Neural crest cell (in vitro differentiated cells): ENCODE measurements at regions not wholly inside any gene's neighbourhood (a gene's known extent, or its start where the extent isn't known, plus 50 kb on each side); places are given as distances from the start of the nearest gene placed in this dataset.

ENCODE experiments used
- DNase-seq: peaks from one replicate; pipeline ENCODE4 v3.0.0; 2021; ENCODE audit warnings: low read depth, mixed read lengths, low spot score
- H3K27ac Mint-ChIP-seq: one replicate; pipeline ENCODE4 v1.8.0; 2021; ENCODE audit warnings: mild to moderate bottlenecking, mixed read lengths; ENCODE audit not compliant: unreplicated experiment
- H3K27me3 Mint-ChIP-seq: 2 replicates; pipeline ENCODE4 v1.8.0; 2021; ENCODE audit warnings: low read depth, mild to moderate bottlenecking, mixed read lengths
- H3K36me3 Mint-ChIP-seq: 2 replicates; pipeline ENCODE4 v1.8.0; 2021; ENCODE audit warnings: low read depth, mild to moderate bottlenecking, mixed read lengths
- H3K4me1 Mint-ChIP-seq: 2 replicates; pipeline ENCODE4 v1.8.0; 2021; ENCODE audit warnings: mixed read lengths
- H3K4me3 Mint-ChIP-seq: one replicate; pipeline ENCODE4 v1.8.0; 2021; ENCODE audit warnings: mild to moderate bottlenecking, mixed read lengths
- H3K9me3 Mint-ChIP-seq: 2 replicates; pipeline ENCODE4 v1.8.0; 2021; ENCODE audit warnings: mixed read lengths
- CTCF ChIP-seq: fragments of 200-600 bp; sonication (generic); conservative IDR thresholded peaks from 2 replicates; pipeline ENCODE4 v1.5.0; 2021; ENCODE audit warnings: antibody characterized with exemption, mild to moderate bottlenecking

- no peak overlapping the region for H3K4me3 Mint-ChIP-seq
- no peaks in the 10 kb centered on the region for H3K4me1 Mint-ChIP-seq
These were observed 82.1 kb upstream of the IFNE start for GRCh38 chr9:21564175-21564574.

GRCh38 chr9:21565155-21565554, 83.0 kb upstream of the IFNE start:
- no peaks in the 10 kb centered on the region for H3K36me3 Mint-ChIP-seq
- H3K9me3 Mint-ChIP-seq: no peaks in the 10 kb centered on the region

More at GRCh38 chr9:21564175-21564574, 82.1 kb upstream of the IFNE start:
- Mint-ChIP-seq H3K27me3 (peaks cover 45% of the 10 kb centered on the region), H3K27ac (no peak overlapping the region), H3K36me3 (no peaks in the 10 kb centered on the region), H3K9me3 (no peaks in the 10 kb centered on the region)
- DNase-seq: no peak
- no peak for TF ChIP-seq CTCF

GRCh38 chr9:21567926-21568325, 85.8 kb upstream of the IFNE start:
- Mint-ChIP-seq H3K27ac (no peak overlapping the region), H3K4me1 (no peaks in the 10 kb centered on the region), H3K27me3 (peaks cover 27% of the 10 kb centered on the region), H3K36me3 (no peaks in the 10 kb centered on the region), H3K9me3 (no peaks in the 10 kb centered on the region), H3K4me3 (no peak overlapping the region)
- DNase-seq: no peak
- TF ChIP-seq CTCF: no peak

More at GRCh38 chr9:21565155-21565554, 83.0 kb upstream of the IFNE start:
- H3K4me3 Mint-ChIP-seq: no peak overlapping the region
- H3K4me1 Mint-ChIP-seq: no peaks in the 10 kb centered on the region
- no peak for DNase-seq
- H3K27me3 Mint-ChIP-seq: peaks cover 41% of the 10 kb centered on the region
- TF ChIP-seq CTCF: no peak
- H3K27ac Mint-ChIP-seq: no peak overlapping the region

GRCh38 chr9:21568484-21568883, 86.4 kb upstream of the IFNE start:
- H3K4me3 Mint-ChIP-seq: no peak overlapping the region
- no peaks in the 10 kb centered on the region for H3K4me1 Mint-ChIP-seq
- no peak for DNase-seq
- no peak overlapping the region for H3K27ac Mint-ChIP-seq
- TF ChIP-seq CTCF: no peak
- no peaks in the 10 kb centered on the region for H3K9me3 Mint-ChIP-seq
- peaks cover 27% of the 10 kb centered on the region for H3K27me3 Mint-ChIP-seq
- no peaks in the 10 kb centered on the region for H3K36me3 Mint-ChIP-seq

GRCh38 chr9:21569721-21570120, 87.6 kb upstream of the IFNE start:
- no peak for TF ChIP-seq CTCF
- Mint-ChIP-seq H3K4me1 (no peaks in the 10 kb centered on the region), H3K9me3 (no peaks in the 10 kb centered on the region), H3K27ac (no peak overlapping the region), H3K4me3 (no peak overlapping the region), H3K36me3 (no peaks in the 10 kb centered on the region), H3K27me3 (peaks cover 17% of the 10 kb centered on the region)
- no peak for DNase-seq
